ENCODE measurements at regions not wholly inside any gene's neighbourhood (a gene's known extent, or its start where the extent isn't known, plus 50 kb on each side); places are given as distances from the start of the nearest gene placed in this dataset.
"Not testable (repeated sequence)": the region's sequence is repeated elsewhere in the genome, so short reads cannot be mapped to it uniquely, and the experiment has no call there.

DNA sequence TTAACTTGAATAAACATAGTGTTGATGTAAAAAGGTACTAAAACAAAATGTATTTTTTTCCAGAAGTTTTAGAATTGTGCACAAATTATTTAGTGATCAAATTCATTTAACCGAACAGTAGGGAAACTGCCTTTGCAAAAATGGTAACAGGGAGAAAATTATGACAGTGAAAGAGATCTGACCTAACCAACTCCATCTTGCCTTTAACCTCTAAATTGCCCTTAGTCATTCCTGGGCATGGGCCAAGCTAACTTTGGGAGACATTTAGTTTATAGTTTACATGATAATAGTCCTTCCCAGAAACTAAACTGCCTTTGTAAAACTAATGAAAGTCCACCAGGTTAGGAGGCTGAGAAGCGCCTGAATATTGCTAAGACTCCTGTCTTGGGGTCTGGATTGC lies 361.3 kb upstream of the PCDH15 start:
- not testable (repeated sequence) for DNase-seq (ENCODE audit: low read depth)

DNA sequence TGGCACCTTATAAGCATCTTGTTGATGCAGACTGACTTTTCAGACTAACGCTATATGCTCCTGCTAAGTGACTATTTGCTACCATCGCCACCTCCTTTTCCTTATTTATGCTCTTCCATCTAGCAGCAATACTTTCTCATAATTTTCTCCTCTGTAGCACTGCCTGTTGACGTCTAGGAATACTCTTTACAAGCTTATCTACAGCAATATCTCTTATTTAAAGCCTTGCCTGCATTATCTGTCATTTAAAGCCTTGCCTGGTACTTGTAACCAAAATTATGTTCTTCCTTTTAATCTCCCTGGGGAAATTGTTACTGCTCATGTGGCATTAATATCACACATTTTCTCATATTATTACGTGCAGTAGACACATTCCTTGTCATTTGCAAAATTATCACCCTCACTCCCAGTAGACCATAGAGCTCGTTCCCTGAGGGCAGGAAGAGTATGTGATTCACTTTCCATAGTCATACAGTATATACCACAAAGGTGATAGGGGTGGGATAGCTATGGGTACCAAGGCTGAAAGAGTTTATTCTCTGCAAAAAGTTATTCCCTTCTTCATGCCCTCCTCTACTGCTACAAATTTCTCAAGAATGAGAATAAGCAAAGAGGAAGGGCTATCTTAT lies 359.7 kb upstream of the PCDH15 start:
- no peak for DNase-seq (ENCODE audit: low read depth)

DNA sequence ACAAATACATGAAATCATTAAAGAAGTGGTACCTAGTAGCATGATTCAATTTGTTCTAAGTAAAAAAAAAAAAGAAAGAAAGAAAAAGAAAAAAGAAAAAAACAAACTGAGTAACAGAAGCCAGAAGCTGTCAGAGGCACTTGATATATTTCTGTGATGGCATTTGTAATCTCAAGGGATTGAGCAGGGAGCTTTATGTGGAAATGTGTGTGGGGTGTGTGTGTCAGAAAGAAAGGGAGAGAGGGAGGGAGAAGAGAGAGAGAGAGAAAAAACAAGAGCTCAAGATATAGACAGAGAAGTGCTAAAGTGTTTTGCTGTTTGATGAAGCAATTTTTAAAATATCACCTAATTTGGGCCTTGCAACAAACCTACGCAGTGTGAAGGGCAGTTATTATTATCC lies 357.6 kb upstream of the PCDH15 start:
- DNase-seq (ENCODE audit: low read depth), result no peak

DNA sequence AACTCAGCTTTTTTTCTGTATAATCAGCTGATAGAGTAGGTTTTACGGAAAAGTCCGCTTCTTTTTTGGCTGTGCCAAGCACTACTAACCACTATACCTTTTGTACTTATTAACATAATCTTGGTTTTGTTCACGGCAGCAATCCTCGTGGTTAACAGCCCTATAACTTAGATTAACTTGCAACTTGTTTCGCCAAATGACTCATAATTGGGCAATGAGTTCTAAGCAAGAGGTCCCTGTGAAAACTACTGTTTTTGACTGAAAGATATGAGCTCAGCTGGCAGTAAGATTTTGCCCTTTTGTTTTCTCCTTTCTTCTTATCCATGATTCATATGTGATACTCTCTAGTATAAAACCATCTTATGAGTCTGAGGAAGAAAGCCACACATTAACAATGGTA lies 345.0 kb upstream of the PCDH15 start:
- DNase-seq (ENCODE audit: low read depth), result no peak

DNA sequence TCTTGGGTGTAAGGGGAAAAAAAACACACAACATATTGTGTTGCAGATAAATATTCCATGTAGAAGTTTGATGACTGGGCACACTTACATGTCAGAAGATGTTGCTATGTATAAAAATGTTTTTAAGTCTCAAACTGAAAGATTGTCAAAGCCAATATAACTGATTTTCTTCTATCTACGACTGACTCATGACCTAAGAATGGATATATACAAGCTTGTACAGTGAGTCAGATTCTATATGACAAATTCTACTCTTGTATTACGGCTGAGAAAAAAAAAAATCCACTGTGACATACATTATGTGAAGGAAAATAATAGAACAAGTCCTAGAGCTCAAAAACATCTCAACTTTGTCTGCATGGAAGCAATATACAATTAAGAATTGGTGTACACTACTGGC lies 343.0 kb upstream of the PCDH15 start:
- no peak for DNase-seq (ENCODE audit: low read depth)

DNA sequence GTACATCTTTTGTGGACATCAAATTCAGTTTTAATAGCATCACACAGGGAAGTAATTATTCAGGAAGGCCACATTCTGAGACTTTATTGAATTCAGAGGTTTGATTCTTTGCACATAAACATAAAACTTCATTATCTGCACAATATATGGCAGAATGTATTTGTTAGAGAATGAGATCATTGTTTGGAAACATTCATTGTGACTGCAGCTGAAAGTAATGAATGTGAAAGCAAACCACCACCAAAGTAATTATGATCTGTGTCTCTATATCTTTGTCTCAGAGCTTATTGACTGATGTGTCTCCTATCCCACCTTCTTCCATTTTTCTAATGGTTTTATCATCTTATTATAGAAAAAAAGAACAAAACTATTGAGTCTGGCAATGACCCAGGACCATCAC lies 340.9 kb upstream of the PCDH15 start:
- no peak for DNase-seq (ENCODE audit: low read depth)

DNA sequence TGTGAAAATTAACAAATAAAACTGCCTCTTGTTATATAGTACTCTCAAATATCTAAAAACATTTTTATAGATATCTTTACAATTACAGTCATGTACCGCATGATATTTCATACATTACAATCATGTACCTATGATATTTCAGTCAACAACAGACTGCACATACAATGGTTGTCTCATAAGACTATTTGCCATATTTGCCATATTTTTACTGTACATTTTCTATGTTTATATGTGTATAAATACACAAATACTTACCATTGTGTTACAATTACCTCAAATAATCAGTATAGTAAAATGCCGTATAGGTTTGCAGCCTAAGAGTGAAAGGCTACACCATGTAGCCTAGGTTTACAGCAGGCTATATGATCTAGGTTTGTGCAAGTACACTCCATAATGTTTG lies 336.0 kb upstream of the PCDH15 start:
- DNase-seq (ENCODE audit: low read depth), result no peak

DNA sequence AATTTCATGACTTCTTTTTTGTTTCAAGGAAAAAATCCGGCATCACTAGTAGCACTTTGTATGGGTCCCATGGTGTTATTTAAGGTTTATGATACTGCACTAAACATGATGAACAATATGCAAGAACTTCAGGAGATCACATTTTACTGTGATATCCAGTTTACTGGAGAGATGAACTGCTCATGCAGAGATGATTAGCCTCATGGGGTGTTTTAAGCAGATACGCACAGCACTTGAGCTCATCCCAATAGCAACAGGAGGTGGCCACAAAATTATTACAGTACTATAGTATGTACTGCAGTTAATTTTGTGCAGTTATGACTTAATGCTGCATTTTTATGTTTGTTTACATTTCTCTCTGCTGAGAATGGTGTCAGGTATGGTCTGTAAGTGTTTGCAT lies 303.7 kb upstream of the PCDH15 start:
- DNase-seq (ENCODE audit: low read depth), result no peak

DNA sequence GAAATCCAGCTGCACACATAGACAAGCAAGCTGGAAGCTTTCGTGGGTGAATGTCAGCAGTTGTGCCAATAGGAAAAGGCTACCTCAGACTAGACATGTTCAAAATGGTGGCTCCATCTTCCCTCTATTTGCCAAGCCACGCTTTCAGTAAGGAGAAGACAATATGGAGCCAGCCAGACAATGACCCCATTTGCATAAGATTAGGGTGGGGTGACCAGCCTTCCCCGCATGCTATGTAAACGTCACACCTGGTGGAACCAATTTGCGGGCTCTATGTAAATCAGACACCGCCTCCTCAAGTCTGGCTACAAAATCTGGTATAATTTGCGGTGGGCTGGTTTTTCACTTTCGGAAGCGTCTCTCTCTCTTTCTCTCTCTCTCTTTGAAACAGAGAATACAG lies 297.4 kb upstream of the PCDH15 start:
- no peak for DNase-seq (ENCODE audit: low read depth)

DNA sequence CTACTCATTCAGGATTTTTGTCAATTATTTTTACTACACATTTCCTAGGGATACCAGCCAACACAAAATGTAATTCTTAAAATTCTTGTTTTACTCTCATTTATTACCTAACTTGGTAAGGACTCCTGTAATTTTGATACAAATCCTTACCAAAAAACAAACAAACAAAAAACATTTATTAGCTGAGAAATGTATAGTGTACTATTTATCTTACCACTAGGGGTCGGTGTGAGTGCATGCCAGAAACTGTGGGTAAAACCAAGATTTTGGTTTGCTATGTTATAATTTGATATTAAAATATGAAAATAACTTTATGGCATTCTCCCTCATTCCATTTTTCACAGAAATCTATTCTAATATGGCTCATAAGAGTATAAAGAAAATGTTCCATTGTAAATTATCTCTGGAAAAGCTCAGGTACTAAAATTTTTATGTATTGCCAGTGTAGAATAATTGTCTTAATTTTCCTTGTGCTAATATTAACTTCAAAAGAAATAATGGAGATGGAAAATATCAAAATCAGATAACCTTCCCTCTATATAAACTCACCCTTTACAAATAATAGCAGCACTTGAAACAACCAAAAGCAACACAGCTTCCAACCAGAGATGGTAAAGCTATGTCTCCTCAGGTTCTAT lies 290.8 kb upstream of the PCDH15 start:
- no peak for DNase-seq (ENCODE audit: low read depth)

DNA sequence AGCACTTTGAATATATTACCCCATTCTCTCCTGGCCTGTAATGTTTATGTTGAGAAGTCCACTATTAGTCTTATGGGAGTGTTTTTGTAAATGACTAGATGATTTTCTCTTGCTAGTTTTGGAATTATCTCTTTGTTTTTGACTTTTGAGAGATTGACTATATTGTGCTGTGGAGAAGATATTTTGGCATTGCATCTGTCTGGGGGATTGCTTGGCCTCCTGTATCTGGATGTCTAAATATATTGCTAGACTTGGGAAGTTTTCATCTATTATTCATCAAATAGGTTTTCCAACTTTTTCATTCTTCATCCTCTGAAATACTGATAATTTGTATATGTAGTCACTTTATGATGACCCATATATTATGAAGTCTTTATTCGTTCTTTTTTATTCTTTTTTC lies 277.1 kb upstream of the PCDH15 start:
- DNase-seq (ENCODE audit: low read depth), result no peak

DNA sequence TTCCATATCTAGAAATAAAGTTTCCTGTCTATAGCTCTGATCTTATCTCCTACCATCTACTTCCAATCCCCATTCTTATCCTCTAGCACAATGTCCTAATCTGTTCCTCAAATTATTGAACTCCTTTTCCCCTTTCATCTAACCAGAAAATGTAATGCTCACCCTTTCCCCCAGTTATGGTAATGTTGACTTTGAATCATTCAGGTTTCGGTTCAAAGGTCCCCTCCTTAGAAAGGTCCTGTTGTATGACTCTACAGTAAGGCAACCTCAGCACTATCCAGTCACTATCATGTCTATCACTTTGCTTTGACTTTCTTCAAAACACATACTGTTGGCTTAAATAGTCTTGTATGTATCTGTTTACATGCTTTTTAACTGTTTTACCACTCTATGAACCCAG lies 264.2 kb upstream of the PCDH15 start:
- DNase-seq (ENCODE audit: low read depth), result no peak

DNA sequence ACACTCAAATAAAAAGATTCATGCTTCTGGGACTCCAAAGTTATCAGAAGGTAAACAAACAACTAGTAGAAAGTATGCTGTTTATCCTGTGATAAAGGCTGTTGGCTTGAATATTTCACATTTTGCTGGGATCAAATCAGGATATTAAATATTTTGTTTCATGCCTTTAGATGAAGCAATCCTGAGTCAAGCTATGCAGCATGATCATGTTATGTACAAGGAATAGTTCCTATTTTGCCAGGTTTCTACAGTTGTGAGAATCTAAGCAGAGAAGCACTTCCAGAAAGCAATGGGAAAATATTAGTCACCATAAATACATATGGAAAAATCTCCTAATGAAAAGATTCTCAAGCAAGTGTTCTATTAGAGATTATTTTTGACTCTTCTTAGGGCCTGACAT lies 262.8 kb upstream of the PCDH15 start:
- DNase-seq (ENCODE audit: low read depth), result no peak

DNA sequence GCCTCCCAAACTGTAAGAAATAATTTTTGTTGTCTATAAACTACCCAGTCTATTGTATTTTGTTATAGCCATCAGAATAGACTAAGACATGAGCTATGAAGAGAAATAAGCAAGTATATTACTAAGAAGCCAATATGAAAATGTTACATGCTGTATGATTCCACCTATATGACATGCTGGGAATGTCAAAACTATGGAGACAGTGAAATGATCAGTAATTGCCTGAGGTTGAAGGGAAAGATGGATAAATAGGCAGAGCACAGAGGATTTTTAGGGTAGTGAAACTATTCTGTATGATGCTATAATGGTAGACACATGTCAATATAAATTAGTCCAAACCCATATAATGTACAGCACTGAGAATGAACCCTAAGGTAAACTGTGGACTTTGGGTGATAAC lies 261.3 kb upstream of the PCDH15 start:
- DNase-seq (ENCODE audit: low read depth), result no peak

DNA sequence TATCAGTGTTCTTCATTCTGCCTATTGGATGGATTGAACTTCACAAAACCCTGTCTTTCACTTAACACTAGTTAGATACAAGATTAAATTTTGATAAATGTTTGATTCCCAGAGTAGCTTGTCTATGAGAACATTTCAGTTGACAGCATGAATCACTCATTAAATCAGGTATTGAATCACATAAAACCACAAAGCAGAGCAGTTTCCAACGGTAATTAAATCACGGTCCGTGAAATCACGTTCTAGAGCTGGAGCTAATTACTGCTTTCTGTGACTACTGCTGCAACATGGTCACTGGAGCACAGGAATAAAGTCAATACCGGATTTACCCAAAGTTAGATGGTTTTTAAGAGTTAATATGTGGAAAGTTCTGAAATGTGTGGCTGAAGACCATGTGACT lies 257.8 kb upstream of the PCDH15 start:
- no peak for DNase-seq (ENCODE audit: low read depth)

DNA sequence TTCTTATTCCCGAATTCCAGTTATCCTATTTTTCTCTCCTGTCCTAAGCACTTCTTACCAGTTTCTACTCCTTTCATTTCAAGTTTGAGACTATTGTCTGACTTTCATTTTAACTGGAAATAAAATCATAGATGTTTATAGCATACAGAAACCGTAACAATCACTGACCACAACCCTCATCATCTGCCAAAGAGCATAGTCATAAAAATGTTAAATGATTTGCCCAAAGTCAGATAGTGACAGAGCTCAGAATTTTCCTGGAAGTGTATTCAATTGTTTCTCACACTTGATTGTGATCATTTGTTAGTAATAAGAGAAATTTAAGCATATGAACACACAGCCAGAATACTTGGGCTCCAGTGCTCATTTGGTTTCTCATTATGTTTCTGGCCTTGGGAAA lies 250.5 kb upstream of the PCDH15 start:
- DNase-seq (ENCODE audit: low read depth), result no peak

DNA sequence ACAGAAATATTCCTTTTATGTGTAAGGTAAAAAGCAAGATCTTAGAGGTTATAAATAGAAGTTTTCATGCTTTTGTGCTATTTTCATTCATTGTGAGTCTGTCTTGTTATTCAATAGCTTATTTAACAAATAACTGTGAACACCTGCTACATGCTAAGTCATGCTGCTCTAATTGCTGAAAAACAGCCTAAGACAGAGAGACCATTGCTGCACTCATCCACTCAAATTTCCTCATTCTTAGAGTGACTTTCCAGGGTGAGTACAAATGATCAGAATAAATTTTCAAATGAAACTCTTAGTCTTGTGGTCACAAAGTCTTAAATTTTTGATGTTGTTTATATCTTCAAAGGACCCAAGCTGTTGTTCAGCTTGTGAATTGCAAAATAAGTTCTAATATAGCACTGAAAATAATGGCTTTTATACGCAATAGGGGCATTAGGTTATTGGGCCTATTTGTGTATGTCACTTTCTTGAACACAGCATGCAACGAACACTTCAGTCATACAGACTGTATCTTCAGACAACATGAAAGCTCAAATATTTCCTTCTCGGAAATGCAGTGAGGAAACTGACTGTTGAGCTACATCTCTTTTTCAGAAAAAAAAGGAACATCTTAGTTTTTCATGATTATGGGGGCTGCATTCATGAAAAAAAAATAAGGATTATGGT lies 247.9 kb upstream of the PCDH15 start:
- no peak for DNase-seq (ENCODE audit: low read depth)

DNA sequence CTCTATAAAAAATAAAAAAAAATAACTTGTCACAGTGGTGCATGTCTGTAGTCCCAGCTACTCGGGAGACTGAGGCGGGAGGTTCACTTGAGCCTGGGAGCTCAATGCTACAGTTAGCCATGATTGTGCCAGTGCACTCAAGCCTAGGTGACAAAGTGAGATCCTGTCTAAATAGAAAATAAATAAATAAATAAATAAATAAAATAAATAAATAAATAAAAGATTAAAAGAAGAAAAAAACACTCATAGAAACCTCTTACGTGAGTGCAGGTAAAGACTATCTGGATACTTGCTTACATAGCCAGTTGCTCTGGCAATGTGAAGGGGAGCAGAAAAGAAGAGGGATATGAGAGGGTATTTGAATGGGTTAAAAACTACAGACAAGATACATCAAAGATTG lies 242.5 kb upstream of the PCDH15 start:
- no peak for DNase-seq (ENCODE audit: low read depth)

DNA sequence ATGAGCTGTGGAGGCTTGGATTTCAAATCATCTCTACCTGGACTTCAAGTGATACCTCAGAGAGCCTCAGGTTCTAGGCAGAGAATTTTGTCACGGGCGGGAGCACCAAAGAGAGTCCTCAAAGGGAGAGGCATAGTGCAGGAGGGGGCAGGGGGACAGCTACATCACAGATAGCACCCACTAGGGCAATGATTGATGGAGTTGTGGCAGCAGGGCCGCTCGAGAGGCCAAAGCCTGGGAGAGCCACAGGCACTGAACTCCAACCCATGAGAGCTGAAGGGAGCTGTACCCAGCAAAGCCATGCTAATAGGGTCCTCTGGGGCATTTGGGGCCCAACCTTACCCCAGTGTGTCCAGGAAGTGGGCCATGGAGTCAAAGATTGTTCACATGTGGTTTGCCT lies 232.0 kb upstream of the PCDH15 start:
- no peak for DNase-seq (ENCODE audit: low read depth)

DNA sequence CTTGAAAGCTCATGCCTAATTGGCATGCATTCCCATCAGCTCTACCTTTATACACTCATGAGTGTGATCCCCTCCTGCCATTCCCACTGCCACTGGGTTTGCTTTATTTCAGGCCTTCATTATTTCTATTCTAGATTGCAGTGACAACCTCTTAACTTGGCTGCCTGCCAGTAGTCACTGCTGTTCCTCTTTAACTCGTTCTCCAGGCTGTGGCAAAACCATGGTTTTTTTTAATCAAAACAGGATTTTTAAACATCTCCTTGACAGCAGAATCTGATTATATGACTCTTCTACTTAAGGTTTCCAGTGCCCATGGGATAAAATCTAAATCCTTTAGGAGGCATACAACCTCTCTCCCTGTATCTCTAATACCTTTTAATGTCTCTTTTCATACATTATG lies 223.7 kb upstream of the PCDH15 start:
- DNase-seq (ENCODE audit: low read depth), result no peak

DNA sequence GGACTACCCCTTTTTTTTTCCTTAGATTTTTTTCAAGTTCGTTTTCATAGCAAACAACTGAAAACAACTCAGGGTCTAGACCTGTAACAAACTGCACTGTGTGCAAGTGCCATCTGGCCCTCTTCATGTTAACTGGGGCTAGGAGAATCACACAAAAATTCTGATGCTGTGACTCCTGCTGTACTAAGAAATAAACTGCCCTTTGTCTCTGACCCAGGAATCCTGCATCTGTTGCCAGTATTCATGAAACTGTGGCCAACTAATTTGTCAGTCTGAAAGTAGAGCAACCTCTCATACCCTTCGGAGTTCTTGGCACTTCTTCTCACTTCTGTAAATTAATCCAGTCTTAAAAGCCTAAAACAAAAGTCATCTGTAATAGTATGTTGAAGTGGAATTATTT lies 218.4 kb upstream of the PCDH15 start:
- DNase-seq (ENCODE audit: low read depth), result no peak

DNA sequence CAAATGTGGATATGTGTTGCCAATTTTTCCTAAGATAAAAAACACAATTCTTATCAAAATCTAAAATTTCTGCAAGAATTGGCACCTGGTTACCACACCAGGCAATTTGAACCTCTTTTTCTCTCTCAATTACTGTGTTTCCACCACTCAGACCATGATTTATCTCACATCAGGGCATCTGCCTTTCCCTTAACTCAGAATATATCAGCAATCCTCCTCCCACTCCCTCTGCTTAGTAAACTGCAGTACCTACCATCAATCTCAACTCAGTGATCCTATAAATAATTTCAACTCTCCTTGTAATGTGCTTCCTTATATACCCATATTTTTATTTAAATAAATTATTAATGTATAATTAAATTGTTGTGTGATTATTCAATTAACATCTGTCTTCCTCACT lies 212.3 kb upstream of the PCDH15 start:
- no peak for DNase-seq (ENCODE audit: low read depth)

DNA sequence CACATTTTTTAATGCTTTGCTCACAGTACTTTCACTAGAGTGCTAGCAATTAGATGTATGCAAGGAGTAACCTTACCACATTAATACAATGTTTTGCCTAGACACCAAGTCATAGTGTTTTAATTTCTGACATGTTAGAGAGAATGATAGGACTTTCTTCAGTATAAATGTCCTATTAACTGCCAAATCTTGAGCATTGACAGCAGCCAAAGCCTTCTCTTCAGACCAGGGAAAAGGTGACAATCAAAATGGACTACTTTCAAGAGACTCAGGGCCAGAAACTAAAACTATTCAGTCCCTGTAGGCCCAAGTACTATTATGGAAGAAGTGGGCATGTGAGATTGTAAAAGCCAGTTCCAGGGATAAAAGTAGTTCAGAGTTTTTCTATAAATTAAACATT lies 201.4 kb upstream of the PCDH15 start:
- no peak for DNase-seq (ENCODE audit: low read depth)

DNA sequence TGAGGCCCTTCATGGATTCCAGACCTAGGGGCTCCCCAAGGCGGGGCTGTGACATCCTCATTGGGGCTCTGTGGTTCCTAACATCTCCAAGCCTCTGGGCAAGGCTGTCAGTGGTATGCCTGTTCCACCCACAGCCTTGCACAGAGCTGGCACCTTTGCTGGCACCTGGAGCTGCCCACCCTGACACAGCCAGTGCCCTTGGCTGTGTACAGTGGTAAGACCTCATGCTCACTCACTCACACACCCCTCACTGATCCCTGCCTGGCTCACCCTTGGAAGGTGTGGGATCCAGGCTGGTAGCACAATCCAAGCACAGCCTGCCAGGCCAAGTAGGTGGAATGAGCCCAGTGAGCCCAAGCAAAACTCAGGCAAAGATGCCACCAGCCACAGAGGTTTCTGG lies 200.4 kb upstream of the PCDH15 start:
- no peak for DNase-seq (ENCODE audit: low read depth)

Measured in RPMI7951 (cell line).